ENCODE measurements at regions not wholly inside any gene's neighbourhood (a gene's known extent, or its start where the extent isn't known, plus 50 kb on each side); places are given as distances from the start of the nearest gene placed in this dataset.

GRCh38 chr1:29991815-29992214 is 731.6 kb downstream of the MATN1 start:
- TF ChIP-seq CTCF (IDR thresholded peaks at IDR 0.05) = no peak
- TF ChIP-seq EP300 (IDR thresholded peaks at IDR 0.05) = no peak
- no peak for TF ChIP-seq POLR2A (IDR thresholded peaks at IDR 0.05)

Data from ovary (tissue), 3 donors.